Keratinocyte (primary cell): ENCODE measurements at regions not wholly inside any gene's neighbourhood (a gene's known extent, or its start where the extent isn't known, plus 50 kb on each side); places are given as distances from the start of the nearest gene placed in this dataset.

Experiments
- DNase-seq: peaks from one replicate; pipeline ENCODE4 v3.0.0-alpha.2; 2011; ENCODE audit warnings: low read depth, missing footprints, low spot score
- FAIRE-seq: peaks from 2 replicates; lab custom pipeline; 2011; peaks lifted over from hg19 to GRCh38; lab: Jason Lieb, UNC
- H2AFZ ChIP-seq: 2 replicates; pipeline ENCODE4 v1.6.0; 2012; ENCODE audit warnings: low read length, control low read depth, inconsistent platforms; ENCODE audit not compliant: control insufficient read depth
- H3K27ac ChIP-seq: 2 replicates; pipeline ENCODE4 v1.5.1; 2011; ENCODE audit warnings: low read length; ENCODE audit not compliant: control insufficient read depth, insufficient read depth
- H3K27me3 ChIP-seq: 3 replicates; pipeline ENCODE4 v1.6.0; 2011; ENCODE audit warnings: low read length; ENCODE audit not compliant: control insufficient read depth, insufficient read depth; ENCODE audit errors: extremely low read depth
- H3K36me3 ChIP-seq, 2 experiments: 2 replicates in 1 of 2; 3 replicates in 1 of 2; pipeline ENCODE4 v1.5.1; 2011; ENCODE audit warnings: low read length in 2 of 2, mild to moderate bottlenecking in 1 of 2; ENCODE audit not compliant: control insufficient read depth in 2 of 2, insufficient read depth in 2 of 2; ENCODE audit errors: extremely low read depth in 1 of 2
- H3K4me1 ChIP-seq: 3 replicates; pipeline ENCODE4 v1.5.1; 2011; ENCODE audit warnings: low read length; ENCODE audit not compliant: control insufficient read depth, insufficient read depth; ENCODE audit errors: extremely low read depth
- H3K4me2 ChIP-seq: 3 replicates; pipeline ENCODE4 v1.6.0; 2011; ENCODE audit warnings: low read depth, low read length; ENCODE audit not compliant: control insufficient read depth, insufficient read depth; ENCODE audit errors: extremely low read depth
- H3K4me3 ChIP-seq, 3 experiments: fragments of 200-600 bp in 1 of 3; sonication (generic) in 1 of 3; 2 replicates in 2 of 3; 3 replicates in 1 of 3; pipeline ENCODE4 v1.5.1; 2011 to 2016; ENCODE audit warnings: low read length in 3 of 3, mild to moderate bottlenecking in 3 of 3, control low read depth in 2 of 3, inconsistent platforms in 1 of 3, low read depth in 1 of 3, mixed read lengths in 1 of 3, mixed run types in 1 of 3, moderate library complexity in 1 of 3; ENCODE audit not compliant: control insufficient read depth in 2 of 3, insufficient read depth in 2 of 3; ENCODE audit errors: extremely low read depth in 1 of 3
- H3K79me2 ChIP-seq: 2 replicates; pipeline ENCODE4 v1.6.0; 2012; ENCODE audit warnings: low read length; ENCODE audit not compliant: control insufficient read depth, insufficient read depth
- H3K9ac ChIP-seq: 3 replicates; pipeline ENCODE4 v1.6.0; 2011; ENCODE audit warnings: low read length; ENCODE audit not compliant: control insufficient read depth, insufficient read depth; ENCODE audit errors: extremely low read depth
- H3K9me1 ChIP-seq: 3 replicates; pipeline ENCODE4 v1.6.0; 2011; ENCODE audit warnings: low read length; ENCODE audit not compliant: control insufficient read depth, insufficient read depth; ENCODE audit errors: extremely low read depth
- H3K9me3 ChIP-seq: 2 replicates; pipeline ENCODE4 v1.5.1; 2012; ENCODE audit warnings: low read depth, low read length; ENCODE audit not compliant: control insufficient read depth
- H4K20me1 ChIP-seq: 3 replicates; pipeline ENCODE4 v1.6.0; 2011; ENCODE audit warnings: low read length; ENCODE audit not compliant: control insufficient read depth, insufficient read depth; ENCODE audit errors: extremely low read depth
- EZH2 ChIP-seq: IDR thresholded peaks from one replicate; pipeline ENCODE4 v1.6.1; 2012; ENCODE audit warnings: inconsistent platforms, mild to moderate bottlenecking, low read length, moderate library complexity
- dilution Hi-C: fragments of 300-500 bp; cut with MboI; formaldehyde crosslinking; loops from one replicate; pipeline ENCODE4 v1.7.0; 2020; ENCODE audit warnings: low sequenced_read_pairs; ENCODE audit not compliant: extremely low pct_ligation_motif_present
- TF ChIP-seq, protein P1 (sequence below), 3 experiments: IDR thresholded peaks in 1 of 3; conservative IDR thresholded peaks in 1 of 3; optimal IDR thresholded peaks in 1 of 3; 2 replicates in 2 of 3; 3 replicates in 1 of 3; pipeline versions ENCODE3 to v1.5.1; 2011; ENCODE audit warnings: low read length in 3 of 3, mild to moderate bottlenecking in 3 of 3, moderate library complexity in 2 of 3, control low read depth in 1 of 3, inconsistent platforms in 1 of 3; ENCODE audit not compliant: insufficient read depth in 2 of 3; ENCODE audit errors: extremely low read depth in 1 of 3

DNA sequence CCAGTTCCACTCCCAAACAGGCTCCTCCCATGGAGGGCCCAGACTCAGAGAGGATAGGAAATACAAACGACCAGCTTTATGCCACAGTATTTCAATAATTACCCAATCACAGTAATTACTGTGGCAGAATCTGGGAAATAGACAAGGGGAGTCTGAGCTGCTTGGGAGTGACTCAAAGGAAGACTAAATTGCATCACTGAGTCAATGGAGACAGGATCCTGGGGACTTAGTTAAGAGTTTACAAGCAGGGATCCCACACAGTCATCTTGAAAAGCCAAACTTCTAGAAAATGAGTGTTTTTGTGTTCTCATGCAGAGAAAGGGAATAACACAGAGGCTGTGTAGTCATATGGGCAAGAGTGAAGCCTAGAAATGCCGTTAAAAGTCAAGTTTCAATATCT, 1142.1 kb downstream of the CNTNAP5 start:
- Histone ChIP-seq H3K9me3 (no peaks in the 10 kb centered on the region), H3K36me3 (no peaks in the 10 kb centered on the region), H3K9me1 (no peaks in the 10 kb centered on the region), H4K20me1 (no peaks in the 10 kb centered on the region), H3K4me2 (no peak overlapping the region), H3K4me3 (no peak overlapping the region), H2AFZ (no peak overlapping the region), H3K4me1 (no peaks in the 10 kb centered on the region), H3K79me2 (no peaks in the 10 kb centered on the region), H3K9ac (no peak overlapping the region), H3K27ac (no peak overlapping the region), H3K27me3 (no peaks in the 10 kb centered on the region)
- DNase-seq (no peak), FAIRE-seq (no peak)
- TF ChIP-seq EZH2: no peak
- TF ChIP-seq, protein P1, sequence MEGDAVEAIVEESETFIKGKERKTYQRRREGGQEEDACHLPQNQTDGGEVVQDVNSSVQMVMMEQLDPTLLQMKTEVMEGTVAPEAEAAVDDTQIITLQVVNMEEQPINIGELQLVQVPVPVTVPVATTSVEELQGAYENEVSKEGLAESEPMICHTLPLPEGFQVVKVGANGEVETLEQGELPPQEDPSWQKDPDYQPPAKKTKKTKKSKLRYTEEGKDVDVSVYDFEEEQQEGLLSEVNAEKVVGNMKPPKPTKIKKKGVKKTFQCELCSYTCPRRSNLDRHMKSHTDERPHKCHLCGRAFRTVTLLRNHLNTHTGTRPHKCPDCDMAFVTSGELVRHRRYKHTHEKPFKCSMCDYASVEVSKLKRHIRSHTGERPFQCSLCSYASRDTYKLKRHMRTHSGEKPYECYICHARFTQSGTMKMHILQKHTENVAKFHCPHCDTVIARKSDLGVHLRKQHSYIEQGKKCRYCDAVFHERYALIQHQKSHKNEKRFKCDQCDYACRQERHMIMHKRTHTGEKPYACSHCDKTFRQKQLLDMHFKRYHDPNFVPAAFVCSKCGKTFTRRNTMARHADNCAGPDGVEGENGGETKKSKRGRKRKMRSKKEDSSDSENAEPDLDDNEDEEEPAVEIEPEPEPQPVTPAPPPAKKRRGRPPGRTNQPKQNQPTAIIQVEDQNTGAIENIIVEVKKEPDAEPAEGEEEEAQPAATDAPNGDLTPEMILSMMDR (optimal IDR thresholded peaks at IDR 0.05 in 1 of 3, IDR thresholded peaks at IDR 0.05 in 1 of 3, conservative IDR thresholded peaks at IDR 0.05 in 1 of 3; ENCODE audit: extremely low read depth in 1 of 3, insufficient read depth in 2 of 3, low read length in 3 of 3): no peak
- dilution Hi-C loops: no loop called here

DNA sequence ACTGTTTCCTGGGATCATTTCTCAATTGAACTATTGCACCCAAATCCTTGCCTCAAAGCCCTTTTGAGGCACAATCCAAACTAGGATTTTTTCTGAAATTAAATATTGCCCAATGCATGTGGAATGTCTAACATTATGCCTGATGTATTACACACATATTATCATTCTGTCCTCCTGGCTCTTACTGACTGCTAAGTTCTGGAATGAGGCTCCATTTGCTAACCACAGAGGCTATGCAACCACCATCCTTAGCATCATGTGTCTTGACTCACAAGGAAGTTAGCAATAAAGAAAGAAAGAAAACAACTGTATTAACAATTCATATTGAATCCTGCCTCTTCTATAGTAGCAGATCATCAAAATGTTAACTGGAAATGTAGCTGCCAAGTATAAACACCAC, 1142.7 kb downstream of the CNTNAP5 start:
- H3K9me1 ChIP-seq: no peaks in the 10 kb centered on the region
- H2AFZ ChIP-seq: no peak overlapping the region
- H4K20me1 ChIP-seq: no peaks in the 10 kb centered on the region
- TF ChIP-seq, protein P1 (optimal IDR thresholded peaks at IDR 0.05 in 1 of 3, IDR thresholded peaks at IDR 0.05 in 1 of 3, conservative IDR thresholded peaks at IDR 0.05 in 1 of 3; ENCODE audit: extremely low read depth in 1 of 3, insufficient read depth in 2 of 3, low read length in 3 of 3): no peak
- TF ChIP-seq EZH2: no peak
- no peak overlapping the region for H3K4me3 ChIP-seq
- H3K27ac ChIP-seq: no peak overlapping the region
- no peaks in the 10 kb centered on the region for H3K9me3 ChIP-seq
- DNase-seq (no peak), FAIRE-seq (no peak)
- no peaks in the 10 kb centered on the region for H3K4me1 ChIP-seq
- no peaks in the 10 kb centered on the region for H3K79me2 ChIP-seq
- no peaks in the 10 kb centered on the region for H3K36me3 ChIP-seq
- no peak overlapping the region for H3K4me2 ChIP-seq
- H3K9ac ChIP-seq: no peak overlapping the region
- H3K27me3 ChIP-seq: no peaks in the 10 kb centered on the region
- dilution Hi-C loops: no loop called here
